Spleen (tissue), 7 donors: ENCODE measurements at regions not wholly inside any gene's neighbourhood (a gene's known extent, or its start where the extent isn't known, plus 50 kb on each side); places are given as distances from the start of the nearest gene placed in this dataset.

Experiments used
- POLR2A ChIP-seq, 3 donors: fragments of 450-650 bp; IDR thresholded peaks; one replicate each; pipeline ENCODE4 v1.5.1; 2017; ENCODE audit warnings: antibody characterized with exemption in 3 of 3, mild to moderate bottlenecking in 1 of 3
- TF ChIP-seq, protein P1 (sequence below), 11 experiments: fragments of 200-600 bp in 7 of 11; fragments of 450-650 bp in 4 of 11; sonication (generic) in 4 of 11; IDR thresholded peaks in 8 of 11; conservative IDR thresholded peaks in 3 of 11; 1 replicate in 7 of 11; 2 replicates in 4 of 11; pipeline versions ENCODE4 v1.4.0 to v1.8.0; 2016 to 2021; ENCODE audit warnings: antibody characterized with exemption in 11 of 11, inconsistent platforms in 4 of 11, mild to moderate bottlenecking in 1 of 11
- donor health status: DM: no; HTN: no; CAD: no; lungs with moderate emphysema.
- donor health status: DM: no; HTN: no; CAD: no.
- donor health status: DM: no; HTN: no; CAD: no.

- TF ChIP-seq, protein P1, sequence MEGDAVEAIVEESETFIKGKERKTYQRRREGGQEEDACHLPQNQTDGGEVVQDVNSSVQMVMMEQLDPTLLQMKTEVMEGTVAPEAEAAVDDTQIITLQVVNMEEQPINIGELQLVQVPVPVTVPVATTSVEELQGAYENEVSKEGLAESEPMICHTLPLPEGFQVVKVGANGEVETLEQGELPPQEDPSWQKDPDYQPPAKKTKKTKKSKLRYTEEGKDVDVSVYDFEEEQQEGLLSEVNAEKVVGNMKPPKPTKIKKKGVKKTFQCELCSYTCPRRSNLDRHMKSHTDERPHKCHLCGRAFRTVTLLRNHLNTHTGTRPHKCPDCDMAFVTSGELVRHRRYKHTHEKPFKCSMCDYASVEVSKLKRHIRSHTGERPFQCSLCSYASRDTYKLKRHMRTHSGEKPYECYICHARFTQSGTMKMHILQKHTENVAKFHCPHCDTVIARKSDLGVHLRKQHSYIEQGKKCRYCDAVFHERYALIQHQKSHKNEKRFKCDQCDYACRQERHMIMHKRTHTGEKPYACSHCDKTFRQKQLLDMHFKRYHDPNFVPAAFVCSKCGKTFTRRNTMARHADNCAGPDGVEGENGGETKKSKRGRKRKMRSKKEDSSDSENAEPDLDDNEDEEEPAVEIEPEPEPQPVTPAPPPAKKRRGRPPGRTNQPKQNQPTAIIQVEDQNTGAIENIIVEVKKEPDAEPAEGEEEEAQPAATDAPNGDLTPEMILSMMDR (IDR thresholded peaks at IDR 0.05 in 8 of 11, conservative IDR thresholded peaks at IDR 0.05 in 3 of 11) = no peak
- TF ChIP-seq POLR2A (IDR thresholded peaks at IDR 0.05) = no peak
Observed at GRCh38 chr6:33888183-33888582, 84.4 kb upstream of the MLN start.
